KG1 (cell line): ENCODE measurements at regions not wholly inside any gene's neighbourhood (a gene's known extent, or its start where the extent isn't known, plus 50 kb on each side); places are given as distances from the start of the nearest gene placed in this dataset.
"Not testable (repeated sequence)": the region's sequence is repeated elsewhere in the genome, so short reads cannot be mapped to it uniquely, and the experiment has no call there.

ENCODE experiments used
- DNase-seq: peaks from one replicate; lab custom pipeline; 2025; lab: John Stamatoyannopoulos, UW

- DNase-seq: no peak
Observed at GRCh38 chr4:25981749-25982148, 67.7 kb downstream of the SMIM20 start.

DNA sequence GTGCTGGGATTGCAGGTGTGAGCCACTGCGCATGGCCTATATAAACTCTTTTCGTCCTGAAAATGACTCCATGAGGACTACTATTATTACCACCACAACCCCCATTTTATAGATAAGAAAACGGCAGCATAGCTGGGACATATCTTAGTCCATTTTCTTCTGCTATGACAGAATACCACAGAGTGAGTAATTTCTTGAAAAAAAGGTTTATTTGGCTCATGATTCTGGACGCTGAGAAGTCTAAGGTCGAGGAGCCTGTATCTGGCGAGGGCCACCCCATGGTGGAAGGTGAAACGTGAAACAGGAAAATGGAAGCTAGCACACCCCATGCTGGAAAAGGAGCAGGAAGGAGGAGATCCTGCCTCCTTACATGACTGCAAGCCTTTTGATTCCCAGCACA is 68.9 kb downstream of the SMIM20 start:
- no peak for DNase-seq

GRCh38 chr4:25984266-25984665 is 70.2 kb downstream of the SMIM20 start:
- DNase-seq: no peak

DNA sequence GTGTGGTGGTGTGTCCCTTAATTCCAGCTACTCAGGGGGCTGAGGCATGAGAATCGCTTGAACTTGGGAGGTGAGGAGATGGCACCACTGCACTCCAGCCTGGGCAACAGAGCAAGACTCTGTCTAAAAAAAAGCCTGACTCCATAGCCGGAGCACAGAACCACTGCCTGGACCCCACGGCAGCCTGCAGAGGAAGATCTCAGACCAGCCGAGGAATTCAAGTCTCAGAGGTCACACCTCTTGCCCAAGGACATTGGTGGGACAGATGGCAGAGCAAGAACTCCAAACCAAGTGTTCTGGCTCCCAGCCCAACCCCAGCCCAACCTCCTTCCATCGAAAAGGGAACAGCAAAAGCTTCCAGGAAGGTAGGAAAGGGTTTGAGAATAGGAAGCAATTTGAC is 70.8 kb downstream of the SMIM20 start:
- DNase-seq: no peak

- no peak for DNase-seq
Observed at GRCh38 chr4:25986807-25987206, 72.8 kb downstream of the SMIM20 start.

GRCh38 chr4:25991340-25991739 is 77.3 kb downstream of the SMIM20 start:
- DNase-seq: no peak

DNA sequence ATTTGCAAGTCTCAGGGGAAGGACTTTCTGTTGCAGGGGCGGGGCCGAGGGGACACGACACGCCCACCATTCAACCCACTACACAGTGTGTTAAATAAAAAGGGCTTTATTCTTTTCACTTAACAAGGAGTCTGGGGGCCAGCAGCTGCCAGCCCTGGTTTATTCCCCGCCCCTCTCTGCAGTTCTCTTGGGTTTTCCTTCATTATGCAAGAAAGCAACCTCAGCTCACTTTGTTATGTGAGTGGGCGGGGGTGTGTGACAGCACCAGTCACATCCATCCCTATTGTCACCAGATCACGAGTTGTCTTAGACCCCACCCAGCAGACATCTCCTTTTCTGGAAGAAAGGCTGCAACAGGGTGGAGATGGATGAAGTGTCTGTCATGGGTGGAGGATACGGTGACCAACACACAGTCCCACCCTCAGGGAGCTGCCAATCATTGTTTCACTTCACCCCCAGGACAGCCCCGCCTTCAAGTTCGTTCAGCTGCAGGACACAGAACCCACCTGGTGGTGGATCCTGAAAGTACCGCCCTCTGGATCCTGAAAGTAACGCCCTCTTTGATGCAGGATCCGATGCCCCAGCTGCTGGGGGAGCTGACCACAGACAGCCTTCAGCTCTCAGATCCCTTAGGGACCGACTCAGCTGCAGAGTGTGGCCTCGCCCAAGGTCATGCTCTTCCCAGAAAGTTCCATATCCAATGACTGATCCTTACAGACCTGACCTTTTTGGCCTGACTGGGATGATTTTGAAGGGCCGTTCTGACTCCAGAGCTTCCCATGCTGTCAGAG is 79.6 kb downstream of the SMIM20 start:
- DNase-seq: no peak

DNA sequence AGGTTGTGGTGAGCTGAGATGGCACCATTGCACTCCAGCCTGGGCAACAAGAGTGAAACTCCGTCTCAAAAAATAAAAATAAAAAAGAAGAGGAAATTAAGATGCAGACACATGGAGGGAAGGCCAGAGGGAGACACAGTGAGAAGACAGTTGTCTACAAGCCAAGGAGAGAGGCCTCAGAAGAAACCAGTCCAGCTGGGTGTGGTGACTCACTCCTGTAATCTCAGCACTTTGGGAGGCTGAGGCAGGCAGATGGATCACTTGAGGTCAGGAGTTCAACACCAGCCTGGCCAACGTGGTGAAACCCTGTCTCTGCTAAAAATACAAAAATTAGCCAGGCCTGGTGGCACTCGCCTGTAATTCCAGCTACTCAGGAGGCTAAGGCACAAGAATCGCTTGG is 80.6 kb downstream of the SMIM20 start:
- not testable (repeated sequence) for DNase-seq

DNA sequence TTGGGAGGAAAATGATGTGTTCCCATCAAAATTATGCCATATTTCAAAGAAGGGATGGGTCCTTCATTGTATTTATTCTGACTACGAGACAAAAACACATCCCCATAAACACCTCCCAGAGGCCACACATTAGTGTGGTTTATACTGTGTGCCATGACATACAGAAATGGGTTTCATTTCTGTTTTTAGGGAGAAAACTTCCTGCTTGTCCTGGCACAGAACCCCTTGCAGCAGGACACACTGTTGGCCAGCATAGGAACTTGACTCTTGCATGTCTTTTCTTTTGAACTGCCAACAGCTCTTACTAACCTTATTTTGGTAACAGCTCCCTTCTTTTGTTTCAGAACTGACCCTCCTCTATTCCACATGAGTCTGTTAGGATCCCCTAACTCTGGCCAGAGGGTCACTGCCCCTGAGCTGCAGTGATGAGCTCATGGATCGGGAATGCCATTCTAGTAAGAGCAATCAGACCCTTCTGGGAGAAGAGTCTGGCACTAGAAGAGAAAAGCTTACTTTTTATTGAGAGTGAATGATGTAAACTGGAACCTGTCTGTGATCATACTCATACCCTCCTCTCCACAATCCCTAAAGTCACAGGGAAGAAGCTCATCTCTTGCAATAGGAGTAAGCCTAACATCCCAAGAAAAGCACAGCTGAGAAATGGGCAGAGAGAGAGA is 86.4 kb downstream of the SMIM20 start:
- no peak for DNase-seq

DNA sequence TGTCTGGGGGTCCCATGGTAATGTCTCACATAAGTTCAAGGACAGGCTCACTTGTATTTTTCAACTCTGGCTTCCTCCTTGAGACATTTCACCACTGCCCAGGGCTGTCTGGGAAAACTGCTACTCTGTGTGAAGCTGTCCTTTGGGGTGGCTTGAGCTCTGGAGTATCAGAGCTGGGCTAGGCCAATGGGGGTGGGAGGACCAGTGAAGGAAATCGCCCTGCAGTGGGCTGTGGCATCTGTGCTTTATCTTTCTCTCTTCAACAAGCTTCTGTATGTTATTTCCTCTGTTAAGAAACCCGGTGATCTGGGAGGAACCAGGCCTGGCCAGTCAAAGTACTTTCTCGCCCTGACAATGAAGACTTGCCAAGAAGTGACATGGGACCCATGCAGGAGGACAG is 87.4 kb downstream of the SMIM20 start:
- DNase-seq: no peak

DNA sequence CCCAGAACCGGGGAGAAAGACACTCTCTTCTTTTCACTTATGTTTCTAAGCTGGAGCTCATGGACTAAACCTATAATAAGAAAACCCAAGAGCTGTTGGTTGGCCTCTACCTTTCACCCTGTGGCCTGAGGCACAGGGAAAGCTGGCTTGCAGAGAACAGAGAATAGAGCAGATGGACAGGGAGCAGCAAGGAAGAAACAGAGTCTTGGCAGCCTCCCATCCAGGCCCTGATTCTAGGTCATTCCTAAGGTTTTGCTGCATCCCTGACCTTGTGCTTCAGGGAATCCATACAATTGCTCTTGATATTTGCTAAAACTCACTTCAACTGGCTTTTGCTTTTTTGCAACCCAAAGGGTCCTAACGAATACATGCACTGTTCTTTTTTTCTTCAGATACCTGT is 87.8 kb downstream of the SMIM20 start:
- DNase-seq: no peak

DNA sequence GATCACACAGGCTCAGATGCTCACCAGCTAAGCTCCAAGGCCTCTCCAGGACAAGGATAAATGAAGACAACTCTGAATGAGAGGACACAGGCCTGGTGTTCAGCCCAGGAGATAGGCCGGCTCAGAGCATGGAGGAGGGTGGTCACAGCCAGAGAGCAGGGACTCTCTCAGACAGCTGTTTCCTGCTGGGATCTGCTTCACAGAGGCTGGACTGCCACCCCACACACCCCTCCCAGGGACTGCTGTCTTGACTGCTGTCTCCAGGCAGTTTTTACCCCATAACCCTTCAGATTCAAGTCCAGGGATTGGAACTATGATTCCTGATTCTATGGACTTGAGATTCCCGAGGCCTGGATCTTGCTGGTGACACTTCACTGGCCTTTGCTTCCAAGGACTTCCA is 89.0 kb downstream of the SMIM20 start:
- no peak for DNase-seq

DNA sequence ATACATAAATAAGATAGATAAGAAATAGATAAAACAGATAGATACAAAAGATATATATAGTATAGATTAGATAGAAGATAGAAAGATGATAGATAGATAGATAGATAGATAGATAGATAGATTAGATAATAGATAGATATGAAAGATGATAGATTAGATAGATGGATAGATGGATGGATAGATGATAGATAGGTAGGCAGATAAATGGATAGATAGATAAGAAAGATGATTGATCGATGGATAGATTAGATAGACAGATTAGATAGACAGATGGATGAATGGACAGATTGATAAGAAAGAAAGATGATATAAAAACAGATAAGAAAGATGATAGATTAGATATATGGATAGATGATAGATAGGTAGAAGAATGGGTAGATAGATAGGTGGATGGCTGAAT is 90.3 kb downstream of the SMIM20 start:
- DNase-seq: no peak

DNA sequence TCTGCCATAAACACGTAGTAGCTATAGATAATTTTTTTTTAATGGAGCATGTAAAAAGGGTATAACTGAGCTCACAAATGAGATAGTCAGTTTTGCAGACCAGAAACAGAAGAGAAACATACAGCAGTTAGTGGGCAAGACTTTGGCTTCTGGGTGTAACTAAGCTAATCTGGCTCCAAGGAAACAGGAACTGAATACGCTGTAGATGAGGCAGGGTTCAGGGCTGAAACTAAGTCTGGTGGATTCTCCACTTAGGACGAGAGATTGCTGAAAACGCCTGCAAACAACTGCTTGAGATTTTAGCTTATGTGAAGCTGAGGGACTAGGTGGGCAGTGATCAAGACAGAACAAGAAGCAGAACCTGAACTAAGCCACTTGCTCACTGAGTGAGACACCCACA is 91.7 kb downstream of the SMIM20 start:
- DNase-seq: no peak

DNA sequence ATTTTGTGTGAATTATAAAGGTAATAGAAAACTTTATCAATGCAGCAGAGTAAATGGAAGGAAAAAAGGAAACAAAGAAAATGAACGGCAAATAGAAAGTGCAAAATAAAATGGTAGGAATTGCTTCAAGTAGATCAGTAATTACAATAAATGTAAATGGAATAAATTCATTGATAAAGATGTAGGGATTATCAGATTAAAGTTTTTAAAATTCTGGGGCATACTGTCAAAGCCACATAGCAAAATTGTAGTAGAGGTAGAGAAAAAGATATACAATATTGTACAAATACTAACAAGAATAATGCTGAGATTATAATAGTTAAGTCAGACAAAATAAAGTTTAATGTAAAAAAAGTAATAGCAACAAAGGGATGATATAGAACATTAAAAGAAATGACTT is 94.7 kb downstream of the SMIM20 start:
- no peak for DNase-seq

DNA sequence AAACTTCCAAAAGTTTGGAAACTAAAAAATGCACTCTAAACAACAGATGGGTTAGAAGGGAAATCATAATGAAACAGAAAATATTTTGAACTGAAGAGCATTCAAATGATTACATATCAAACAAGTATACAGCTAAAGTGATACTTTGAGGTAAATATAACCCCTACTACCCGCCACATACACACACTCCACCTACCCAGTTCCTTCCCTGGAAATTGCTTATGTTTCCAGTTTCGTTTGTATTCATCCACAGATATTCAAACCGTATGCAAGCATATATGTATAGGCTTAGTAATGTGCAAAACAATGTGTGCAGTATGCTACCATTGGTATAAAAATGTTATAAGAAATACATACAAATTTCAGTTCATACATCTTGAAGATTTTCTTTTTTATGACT is 95.5 kb downstream of the SMIM20 start:
- no peak for DNase-seq

- no peak for DNase-seq
Observed at GRCh38 chr4:26010304-26010703, 96.3 kb downstream of the SMIM20 start.

GRCh38 chr4:26013629-26014028 is 99.6 kb downstream of the SMIM20 start:
- DNase-seq: no peak

- DNase-seq: no peak
Observed at GRCh38 chr4:26015133-26015651, 101.2 kb downstream of the SMIM20 start.

- no peak for DNase-seq
Observed at GRCh38 chr4:26015906-26016305, 101.9 kb downstream of the SMIM20 start.

GRCh38 chr4:26017531-26017930 is 103.5 kb downstream of the SMIM20 start:
- no peak for DNase-seq

GRCh38 chr4:26017961-26018700 is 104.1 kb downstream of the SMIM20 start:
- DNase-seq: not testable (repeated sequence)
